ENCODE measurements at regions not wholly inside any gene's neighbourhood (a gene's known extent, or its start where the extent isn't known, plus 50 kb on each side); places are given as distances from the start of the nearest gene placed in this dataset.

DNA sequence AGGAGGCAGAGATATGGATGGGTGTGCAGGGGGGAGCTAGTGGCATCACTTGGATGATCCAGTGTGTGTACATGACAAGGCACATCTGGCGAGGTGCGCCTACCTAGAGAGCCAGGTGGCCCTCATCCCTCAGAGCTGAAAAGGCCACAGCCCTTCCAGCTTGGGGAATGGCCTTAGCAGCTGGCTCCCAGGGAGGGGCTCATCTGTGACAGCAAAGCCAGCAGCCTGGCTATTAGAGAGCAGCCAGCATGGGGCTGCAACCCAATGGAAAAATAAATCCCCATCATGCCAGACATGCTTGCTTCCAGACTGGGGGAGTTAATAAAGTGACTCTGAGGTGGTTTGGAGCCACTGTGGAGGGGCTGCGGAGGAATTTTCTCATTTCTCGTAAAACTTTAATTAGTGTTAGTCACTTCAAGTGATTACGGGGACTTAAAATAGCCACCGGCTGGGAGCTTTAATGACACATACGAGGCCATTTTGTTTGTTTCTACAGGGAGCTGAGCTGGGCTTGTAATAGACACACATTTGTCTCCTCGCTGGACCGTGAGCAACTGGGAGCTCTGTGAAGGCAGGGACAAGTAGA, 111.2 kb upstream of the ALX4 start:
- H3K27ac ChIP-seq (ENCODE audit: low read length), result no peak overlapping the region
- TF ChIP-seq, protein P1, sequence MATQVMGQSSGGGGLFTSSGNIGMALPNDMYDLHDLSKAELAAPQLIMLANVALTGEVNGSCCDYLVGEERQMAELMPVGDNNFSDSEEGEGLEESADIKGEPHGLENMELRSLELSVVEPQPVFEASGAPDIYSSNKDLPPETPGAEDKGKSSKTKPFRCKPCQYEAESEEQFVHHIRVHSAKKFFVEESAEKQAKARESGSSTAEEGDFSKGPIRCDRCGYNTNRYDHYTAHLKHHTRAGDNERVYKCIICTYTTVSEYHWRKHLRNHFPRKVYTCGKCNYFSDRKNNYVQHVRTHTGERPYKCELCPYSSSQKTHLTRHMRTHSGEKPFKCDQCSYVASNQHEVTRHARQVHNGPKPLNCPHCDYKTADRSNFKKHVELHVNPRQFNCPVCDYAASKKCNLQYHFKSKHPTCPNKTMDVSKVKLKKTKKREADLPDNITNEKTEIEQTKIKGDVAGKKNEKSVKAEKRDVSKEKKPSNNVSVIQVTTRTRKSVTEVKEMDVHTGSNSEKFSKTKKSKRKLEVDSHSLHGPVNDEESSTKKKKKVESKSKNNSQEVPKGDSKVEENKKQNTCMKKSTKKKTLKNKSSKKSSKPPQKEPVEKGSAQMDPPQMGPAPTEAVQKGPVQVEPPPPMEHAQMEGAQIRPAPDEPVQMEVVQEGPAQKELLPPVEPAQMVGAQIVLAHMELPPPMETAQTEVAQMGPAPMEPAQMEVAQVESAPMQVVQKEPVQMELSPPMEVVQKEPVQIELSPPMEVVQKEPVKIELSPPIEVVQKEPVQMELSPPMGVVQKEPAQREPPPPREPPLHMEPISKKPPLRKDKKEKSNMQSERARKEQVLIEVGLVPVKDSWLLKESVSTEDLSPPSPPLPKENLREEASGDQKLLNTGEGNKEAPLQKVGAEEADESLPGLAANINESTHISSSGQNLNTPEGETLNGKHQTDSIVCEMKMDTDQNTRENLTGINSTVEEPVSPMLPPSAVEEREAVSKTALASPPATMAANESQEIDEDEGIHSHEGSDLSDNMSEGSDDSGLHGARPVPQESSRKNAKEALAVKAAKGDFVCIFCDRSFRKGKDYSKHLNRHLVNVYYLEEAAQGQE (IDR thresholded peaks at IDR 0.05; ENCODE audit: insufficient read depth in 1 of 2, low read depth in 2 of 2, low read length in 1 of 2), result no peak
- TF ChIP-seq POLR2AphosphoS5 (IDR thresholded peaks at IDR 0.05; ENCODE audit: low read depth, low read length), result no peak
- no peak for TF ChIP-seq SIN3A (IDR thresholded peaks at IDR 0.05; ENCODE audit: borderline replicate concordance, insufficient read depth, low read depth, low read length)
- no peak for TF ChIP-seq CTCF (IDR thresholded peaks at IDR 0.05)
- TF ChIP-seq TCF7L2 (IDR thresholded peaks at IDR 0.05; ENCODE audit: low read depth, low read length), result no peak
- DNase-seq (ENCODE audit: low read depth, low spot score) (no peak), ATAC-seq (0 out of 2 replicates have a peak, but pooled peaks have one; percentile 26)
- H3K4me1 ChIP-seq (ENCODE audit: control insufficient read depth, insufficient read depth, low read length), result no peaks in the 10 kb centered on the region
- CTCF ChIA-PET, result no interaction called here
- no peak overlapping the region for H3K4me3 ChIP-seq (ENCODE audit: low read depth in 2 of 2, low read length in 2 of 2)
- H3K27me3 ChIP-seq (ENCODE audit: control insufficient read depth, insufficient read depth, low read length), result peaks cover 2% of the 10 kb centered on the region; the same call in 1 of the 2 replicates
- POLR2A ChIA-PET, result no interaction called here
- no peaks in the 10 kb centered on the region for H3K9me3 ChIP-seq (ENCODE audit: control insufficient read depth, insufficient read depth, low read depth, low read length)
- intact Hi-C loops (cut with micrococcal nuclease; ENCODE audit: unreplicated experiment), result no loop called here
- in situ Hi-C loops (cut with HindIII; ENCODE audit: low pct_unique_long_range_greater_than_20kb, low sequenced_read_pairs), result no loop called here
- no TSS peak for BruUV-seq (replicated peaks)
- H3K36me3 ChIP-seq (ENCODE audit: control insufficient read depth, insufficient read depth, low read length), result no peaks in the 10 kb centered on the region

DNA sequence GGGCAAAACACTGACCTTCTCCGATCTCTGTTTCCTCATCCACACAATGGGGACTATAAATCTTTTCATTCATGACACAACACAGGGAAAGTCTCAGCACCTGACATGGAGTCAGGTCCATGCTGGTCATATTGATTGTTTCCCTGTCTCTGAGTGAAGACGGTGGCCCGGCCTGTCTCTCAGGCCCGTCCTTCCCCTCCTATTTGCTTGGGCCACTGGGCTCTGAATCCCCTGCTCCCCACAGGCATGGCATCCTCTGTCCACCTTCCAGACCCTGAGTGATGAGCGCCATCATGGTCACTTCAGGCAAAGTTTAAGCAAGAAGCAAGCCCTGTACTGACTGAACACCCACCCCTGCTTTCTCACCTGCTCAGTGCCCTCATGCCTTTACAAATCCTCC, 113.3 kb upstream of the ALX4 start:
- no peaks in the 10 kb centered on the region for H3K4me1 ChIP-seq (ENCODE audit: control insufficient read depth, insufficient read depth, low read length)
- no peaks in the 10 kb centered on the region for H3K36me3 ChIP-seq (ENCODE audit: control insufficient read depth, insufficient read depth, low read length)
- ATAC-seq, result no peak
- DNase-seq (ENCODE audit: low read depth, low spot score), result no peak
- H3K27ac ChIP-seq (ENCODE audit: low read length), result no peak overlapping the region
- H3K9me3 ChIP-seq (ENCODE audit: control insufficient read depth, insufficient read depth, low read depth, low read length), result no peaks in the 10 kb centered on the region
- in situ Hi-C loops (cut with HindIII; ENCODE audit: low pct_unique_long_range_greater_than_20kb, low sequenced_read_pairs), result no loop called here
- ChIA-PET CTCF (no interaction called here), POLR2A (no interaction called here)
- H3K27me3 ChIP-seq (ENCODE audit: control insufficient read depth, insufficient read depth, low read length), result peaks cover 2% of the 10 kb centered on the region; the same call in 1 of the 2 replicates
- BruUV-seq (replicated peaks), result no TSS peak
- intact Hi-C loops (cut with micrococcal nuclease; ENCODE audit: unreplicated experiment), result no loop called here
- TF ChIP-seq CTCF (IDR thresholded peaks at IDR 0.05), result no peak
- H3K4me3 ChIP-seq (ENCODE audit: low read depth in 2 of 2, low read length in 2 of 2), result no peak overlapping the region

Data from Panc1 (cell line).